ENCODE measurements at regions not wholly inside any gene's neighbourhood (a gene's known extent, or its start where the extent isn't known, plus 50 kb on each side); places are given as distances from the start of the nearest gene placed in this dataset.

DNA sequence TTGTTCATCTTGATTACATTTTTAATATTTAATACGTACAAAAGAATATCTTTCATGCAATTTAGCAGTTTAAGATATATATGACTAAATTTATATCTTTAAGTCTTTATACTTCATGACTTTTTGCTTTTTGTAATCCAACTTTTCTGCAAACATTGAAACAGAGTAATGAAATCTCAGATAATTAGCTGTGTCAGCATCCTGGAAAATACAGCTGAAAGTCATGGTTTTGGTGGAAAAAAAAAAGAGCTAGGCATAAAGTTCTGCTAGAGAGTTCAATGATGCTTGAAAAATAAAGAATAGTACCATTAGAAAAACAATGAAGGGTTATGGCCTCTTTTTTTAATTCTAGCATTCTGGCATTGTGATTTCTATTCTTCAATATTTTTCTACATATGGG lies 387.4 kb upstream of the ROBO2 start:
- TF ChIP-seq, protein P1, sequence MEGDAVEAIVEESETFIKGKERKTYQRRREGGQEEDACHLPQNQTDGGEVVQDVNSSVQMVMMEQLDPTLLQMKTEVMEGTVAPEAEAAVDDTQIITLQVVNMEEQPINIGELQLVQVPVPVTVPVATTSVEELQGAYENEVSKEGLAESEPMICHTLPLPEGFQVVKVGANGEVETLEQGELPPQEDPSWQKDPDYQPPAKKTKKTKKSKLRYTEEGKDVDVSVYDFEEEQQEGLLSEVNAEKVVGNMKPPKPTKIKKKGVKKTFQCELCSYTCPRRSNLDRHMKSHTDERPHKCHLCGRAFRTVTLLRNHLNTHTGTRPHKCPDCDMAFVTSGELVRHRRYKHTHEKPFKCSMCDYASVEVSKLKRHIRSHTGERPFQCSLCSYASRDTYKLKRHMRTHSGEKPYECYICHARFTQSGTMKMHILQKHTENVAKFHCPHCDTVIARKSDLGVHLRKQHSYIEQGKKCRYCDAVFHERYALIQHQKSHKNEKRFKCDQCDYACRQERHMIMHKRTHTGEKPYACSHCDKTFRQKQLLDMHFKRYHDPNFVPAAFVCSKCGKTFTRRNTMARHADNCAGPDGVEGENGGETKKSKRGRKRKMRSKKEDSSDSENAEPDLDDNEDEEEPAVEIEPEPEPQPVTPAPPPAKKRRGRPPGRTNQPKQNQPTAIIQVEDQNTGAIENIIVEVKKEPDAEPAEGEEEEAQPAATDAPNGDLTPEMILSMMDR (conservative IDR thresholded peaks at IDR 0.05; ENCODE audit: low read depth, low read length) = no peak
- no peak overlapping the region for H3K4me3 ChIP-seq (ENCODE audit: low read depth, low read length)

DNA sequence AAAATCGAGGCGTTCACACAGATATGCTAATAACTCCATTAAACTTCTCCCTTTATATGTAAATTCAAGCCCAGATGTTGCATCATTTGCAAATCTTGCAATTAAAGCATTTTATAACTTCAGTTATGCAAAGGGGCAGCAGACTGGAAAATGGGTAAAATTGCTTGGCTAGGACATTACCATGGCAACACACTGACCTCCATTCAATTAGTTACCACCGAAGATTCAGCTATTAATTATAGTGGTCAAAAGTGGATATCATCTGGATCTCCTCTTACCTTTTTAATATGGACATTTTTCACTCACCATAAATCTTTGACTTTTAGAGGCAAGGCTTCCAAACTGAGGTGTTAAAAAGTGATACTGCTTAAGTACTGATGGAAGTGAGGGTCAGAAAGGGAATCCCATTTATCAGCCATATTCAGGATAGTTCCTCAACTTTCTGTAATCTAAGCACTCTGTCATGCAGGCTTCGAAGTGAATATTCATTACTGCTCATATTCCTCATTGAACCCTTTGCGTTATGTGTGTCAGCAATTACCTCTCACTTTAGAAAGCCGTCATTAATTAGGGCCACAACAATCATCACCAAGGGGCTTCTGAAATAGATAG lies 386.2 kb upstream of the ROBO2 start:
- no peak for DNase-seq (ENCODE audit: low read depth)
- no peak overlapping the region for H3K4me3 ChIP-seq (ENCODE audit: low read depth, low read length)
- TF ChIP-seq, protein P1 (conservative IDR thresholded peaks at IDR 0.05; ENCODE audit: low read depth, low read length) = no peak

More for the DNA sequence above, 387.4 kb upstream of the ROBO2 start:
- no peak for DNase-seq (ENCODE audit: low read depth)

DNA sequence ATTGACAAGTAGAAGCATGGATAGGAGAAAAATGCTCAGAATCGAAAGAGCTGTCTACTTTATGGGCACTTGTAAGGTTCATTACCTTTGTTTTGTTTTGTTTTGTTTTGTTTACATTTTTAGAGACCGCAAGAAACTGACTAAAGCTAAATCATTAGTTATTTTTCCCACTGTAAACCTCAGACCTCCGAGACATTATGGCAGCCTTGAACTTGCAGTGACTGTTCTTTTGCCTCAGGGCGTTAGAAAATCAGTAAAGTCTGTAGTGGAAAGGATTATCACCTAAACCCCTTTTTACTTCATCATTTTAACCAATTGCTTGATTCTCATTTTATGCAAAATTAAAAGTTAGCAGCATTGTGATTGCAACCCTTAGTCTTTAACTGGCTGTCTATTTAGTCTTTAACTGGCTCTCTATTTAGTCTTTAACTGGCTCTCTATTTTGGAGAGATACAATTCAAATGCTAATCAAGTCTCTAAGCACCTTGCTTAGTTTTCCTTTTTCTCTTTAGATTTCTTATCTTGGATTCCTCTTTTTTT lies 383.3 kb upstream of the ROBO2 start:
- DNase-seq (ENCODE audit: low read depth) = no peak
- TF ChIP-seq, protein P1 (conservative IDR thresholded peaks at IDR 0.05; ENCODE audit: low read depth, low read length) = no peak
- no peak overlapping the region for H3K4me3 ChIP-seq (ENCODE audit: low read depth, low read length)

DNA sequence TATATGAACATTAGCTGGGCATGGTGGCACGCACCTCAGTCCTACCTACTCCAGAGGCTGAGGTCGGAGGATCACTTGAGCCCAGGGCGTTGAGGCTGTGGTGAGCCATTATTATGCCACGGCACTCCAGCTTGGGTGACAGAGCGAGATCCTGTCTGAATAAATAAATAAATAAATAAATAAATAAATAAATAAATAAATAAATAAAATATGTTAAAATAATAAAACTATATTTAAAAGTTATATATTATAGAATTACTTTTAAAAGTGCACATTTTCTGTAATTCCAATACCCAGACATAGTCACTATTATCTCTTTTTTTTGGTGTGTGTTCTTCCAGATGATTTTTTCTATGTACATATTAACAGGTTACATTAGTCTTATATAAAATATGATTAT lies 382.0 kb upstream of the ROBO2 start:
- TF ChIP-seq, protein P1 (conservative IDR thresholded peaks at IDR 0.05; ENCODE audit: low read depth, low read length) = no peak
- DNase-seq (ENCODE audit: low read depth) = no peak

DNA sequence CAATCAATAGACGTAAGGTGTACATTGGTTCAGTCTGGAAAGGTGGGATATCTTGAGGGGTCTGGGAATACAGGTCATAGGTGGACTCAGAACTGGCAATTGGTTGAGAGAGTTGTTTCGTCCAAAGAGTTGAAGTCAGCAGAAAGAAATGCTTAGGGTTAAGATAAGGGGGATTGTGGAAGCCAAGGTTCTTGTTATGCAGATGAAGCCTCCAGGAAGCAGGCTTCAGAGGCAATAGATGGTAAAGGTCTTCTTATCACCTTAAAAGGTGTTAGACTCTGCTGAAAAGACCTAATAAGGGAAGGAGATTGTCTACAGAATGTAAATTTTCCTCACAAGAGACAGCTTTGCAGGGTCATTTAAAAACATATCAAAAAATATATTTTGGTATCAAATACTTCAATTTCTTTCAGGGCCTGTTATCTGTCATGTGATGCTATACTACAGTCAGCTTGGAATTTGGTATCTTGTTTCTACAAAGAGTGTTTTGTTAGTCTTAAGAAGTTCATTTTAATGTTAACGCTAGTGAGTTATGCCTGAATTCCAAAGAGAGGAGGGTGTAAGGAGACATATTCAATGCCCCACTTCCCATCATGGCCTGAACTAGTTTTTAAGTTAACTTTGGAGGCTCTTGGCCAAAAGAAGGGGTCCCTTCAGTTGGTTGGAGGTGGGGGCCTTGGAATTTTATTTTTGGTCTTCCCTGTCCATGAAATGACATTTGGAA lies 378.2 kb upstream of the ROBO2 start:
- no peak overlapping the region for H3K4me3 ChIP-seq (ENCODE audit: low read depth, low read length)
- TF ChIP-seq, protein P1 (conservative IDR thresholded peaks at IDR 0.05; ENCODE audit: low read depth, low read length) = no peak
- DNase-seq (ENCODE audit: low read depth) = no peak

More for the DNA sequence above, 382.0 kb upstream of the ROBO2 start:
- H3K4me3 ChIP-seq (ENCODE audit: low read depth, low read length) = no peak overlapping the region

DNA sequence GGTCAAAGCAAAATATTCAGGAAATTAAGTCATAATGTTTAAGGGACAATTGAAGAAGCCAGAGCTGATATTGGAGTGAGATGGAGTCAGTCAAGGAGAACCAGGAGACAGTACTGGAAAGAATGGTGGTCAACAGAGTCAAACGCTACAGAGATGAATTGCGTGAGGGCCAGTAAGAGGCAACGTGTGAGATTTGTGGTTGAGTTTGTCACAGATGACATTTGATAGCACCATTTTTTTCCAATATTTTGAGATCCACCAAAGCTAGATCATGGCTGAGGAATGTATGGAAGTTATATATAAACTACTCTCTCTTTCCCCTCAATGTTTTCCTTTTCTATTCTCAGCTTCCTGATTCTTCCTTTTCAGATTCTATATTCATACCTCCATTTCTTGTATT lies 375.1 kb upstream of the ROBO2 start:
- TF ChIP-seq, protein P1 (conservative IDR thresholded peaks at IDR 0.05; ENCODE audit: low read depth, low read length) = no peak
- no peak overlapping the region for H3K4me3 ChIP-seq (ENCODE audit: low read depth, low read length)
- no peak for DNase-seq (ENCODE audit: low read depth)
